ENCODE measurements at regions not wholly inside any gene's neighbourhood (a gene's known extent, or its start where the extent isn't known, plus 50 kb on each side); places are given as distances from the start of the nearest gene placed in this dataset.
"Not testable (repeated sequence)": the region's sequence is repeated elsewhere in the genome, so short reads cannot be mapped to it uniquely, and the experiment has no call there.

GRCh38 chr5:136586196-136586595 is 220.9 kb upstream of the TRPC7 start:
- intact Hi-C loops (cut with DNase I; ENCODE audit: low total_unique reads) = no loop called here
- no peak overlapping the region for H3K27ac ChIP-seq
- TF ChIP-seq EP300 (IDR thresholded peaks at IDR 0.05) (no peak), POLR2A (IDR thresholded peaks at IDR 0.05) (no peak), POLR2AphosphoS5 (IDR thresholded peaks at IDR 0.05) (no peak)
- TF ChIP-seq, protein P1, sequence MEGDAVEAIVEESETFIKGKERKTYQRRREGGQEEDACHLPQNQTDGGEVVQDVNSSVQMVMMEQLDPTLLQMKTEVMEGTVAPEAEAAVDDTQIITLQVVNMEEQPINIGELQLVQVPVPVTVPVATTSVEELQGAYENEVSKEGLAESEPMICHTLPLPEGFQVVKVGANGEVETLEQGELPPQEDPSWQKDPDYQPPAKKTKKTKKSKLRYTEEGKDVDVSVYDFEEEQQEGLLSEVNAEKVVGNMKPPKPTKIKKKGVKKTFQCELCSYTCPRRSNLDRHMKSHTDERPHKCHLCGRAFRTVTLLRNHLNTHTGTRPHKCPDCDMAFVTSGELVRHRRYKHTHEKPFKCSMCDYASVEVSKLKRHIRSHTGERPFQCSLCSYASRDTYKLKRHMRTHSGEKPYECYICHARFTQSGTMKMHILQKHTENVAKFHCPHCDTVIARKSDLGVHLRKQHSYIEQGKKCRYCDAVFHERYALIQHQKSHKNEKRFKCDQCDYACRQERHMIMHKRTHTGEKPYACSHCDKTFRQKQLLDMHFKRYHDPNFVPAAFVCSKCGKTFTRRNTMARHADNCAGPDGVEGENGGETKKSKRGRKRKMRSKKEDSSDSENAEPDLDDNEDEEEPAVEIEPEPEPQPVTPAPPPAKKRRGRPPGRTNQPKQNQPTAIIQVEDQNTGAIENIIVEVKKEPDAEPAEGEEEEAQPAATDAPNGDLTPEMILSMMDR (IDR thresholded peaks at IDR 0.05) = no peak
- H3K4me1 ChIP-seq = no peaks in the 10 kb centered on the region
- DNase-seq = no peak
- H3K9me3 ChIP-seq = no peaks in the 10 kb centered on the region
- no peak overlapping the region for H3K4me3 ChIP-seq
- H3K27me3 ChIP-seq = no peaks in the 10 kb centered on the region
- WGBS, 5 donors = 68 to 78% (median 73%) methylated on average over 2 of the region's 2 CpGs
- no peaks in the 10 kb centered on the region for H3K36me3 ChIP-seq

GRCh38 chr5:136584474-136584873 is 219.1 kb upstream of the TRPC7 start:
- Histone ChIP-seq H3K36me3 (no peaks in the 10 kb centered on the region), H3K9me3 (no peaks in the 10 kb centered on the region), H3K4me3 (no peak overlapping the region), H3K4me1 (no peaks in the 10 kb centered on the region), H3K27ac (no peak overlapping the region), H3K27me3 (no peaks in the 10 kb centered on the region)
- TF ChIP-seq EP300 (IDR thresholded peaks at IDR 0.05) (no peak), POLR2AphosphoS5 (IDR thresholded peaks at IDR 0.05) (no peak), POLR2A (IDR thresholded peaks at IDR 0.05) (no peak)
- TF ChIP-seq, protein P1 (IDR thresholded peaks at IDR 0.05) = no peak
- intact Hi-C loops (cut with DNase I; ENCODE audit: low total_unique reads) = no loop called here
- 65 to 80% (median 77%) methylated on average over 4 of the region's 4 CpGs for WGBS, 5 donors
- no peak for DNase-seq

DNA sequence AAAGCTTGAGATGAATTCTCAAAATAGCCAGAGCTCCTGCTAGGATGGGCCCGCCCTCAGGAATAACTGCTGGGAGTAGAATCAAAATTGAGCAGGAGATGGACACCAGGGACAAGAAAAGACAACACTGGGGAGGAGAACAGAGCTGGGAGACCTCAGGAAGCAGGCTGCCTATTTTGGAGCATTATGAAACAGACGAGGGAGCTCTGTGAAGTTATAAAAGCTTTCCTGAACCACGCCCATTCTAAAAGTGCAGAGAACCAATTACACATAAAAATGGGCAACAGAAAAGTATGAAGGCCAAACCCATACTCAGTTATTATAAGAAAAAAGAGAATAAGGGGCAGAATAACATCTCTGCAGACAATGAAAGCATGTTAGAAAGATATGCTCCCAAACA is 213.9 kb upstream of the TRPC7 start:
- 55 to 67% (median 58%) methylated on average over 3 of the region's 3 CpGs for WGBS, 5 donors
- no peaks in the 10 kb centered on the region for H3K36me3 ChIP-seq
- no peak for DNase-seq
- intact Hi-C loops (cut with DNase I; ENCODE audit: low total_unique reads) = no loop called here
- no peaks in the 10 kb centered on the region for H3K27me3 ChIP-seq
- H3K4me3 ChIP-seq = no peak overlapping the region
- no peak for TF ChIP-seq EP300 (IDR thresholded peaks at IDR 0.05)
- TF ChIP-seq POLR2A (IDR thresholded peaks at IDR 0.05) = no peak
- TF ChIP-seq, protein P1 (IDR thresholded peaks at IDR 0.05) = no peak
- TF ChIP-seq POLR2AphosphoS5 (IDR thresholded peaks at IDR 0.05) = no peak
- H3K4me1 ChIP-seq = no peaks in the 10 kb centered on the region
- no peaks in the 10 kb centered on the region for H3K9me3 ChIP-seq
- no peak overlapping the region for H3K27ac ChIP-seq

GRCh38 chr5:136569875-136570274 is 204.5 kb upstream of the TRPC7 start:
- intact Hi-C loops (cut with DNase I; ENCODE audit: low total_unique reads) = not testable (repeated sequence)

GRCh38 chr5:136565457-136565856 is 200.1 kb upstream of the TRPC7 start:
- intact Hi-C loops (cut with DNase I; ENCODE audit: low total_unique reads); H3K36me3 ChIP-seq: not testable (repeated sequence)

More at GRCh38 chr5:136569875-136570274, 204.5 kb upstream of the TRPC7 start:
- H3K27ac ChIP-seq, H3K4me1 ChIP-seq, H3K36me3 ChIP-seq, H3K27me3 ChIP-seq, H3K4me3 ChIP-seq, H3K9me3 ChIP-seq, DNase-seq: not testable (repeated sequence)

DNA sequence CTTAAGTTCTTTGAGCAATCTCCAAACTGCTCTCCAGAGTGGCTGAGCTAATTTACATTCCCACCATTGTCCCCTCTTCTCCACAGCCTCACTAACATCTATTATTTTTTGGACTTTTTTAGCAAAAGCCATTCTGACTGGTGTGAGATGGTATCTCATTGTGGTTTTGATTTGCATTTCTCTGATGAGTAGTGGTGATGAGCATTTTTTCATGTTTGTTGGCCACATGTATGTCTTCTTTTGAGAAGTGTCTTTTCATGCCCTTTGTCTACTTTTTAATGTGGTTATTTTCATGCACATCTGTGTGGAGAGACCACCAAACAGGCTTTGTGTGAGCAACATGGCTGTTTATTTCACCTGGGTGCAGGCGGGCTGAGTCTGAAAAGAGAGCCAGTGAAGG is 199.7 kb upstream of the TRPC7 start:
- H3K27ac ChIP-seq; H3K36me3 ChIP-seq; H3K27me3 ChIP-seq; intact Hi-C loops (cut with DNase I; ENCODE audit: low total_unique reads); H3K4me3 ChIP-seq; H3K9me3 ChIP-seq; DNase-seq; H3K4me1 ChIP-seq: not testable (repeated sequence)
- 52 to 71% (median 65%) methylated on average over 1 of the region's 1 CpG for WGBS, 5 donors

More at GRCh38 chr5:136565457-136565856, 200.1 kb upstream of the TRPC7 start:
- not testable (repeated sequence) for H3K9me3 ChIP-seq, H3K4me1 ChIP-seq, DNase-seq, H3K4me3 ChIP-seq, H3K27ac ChIP-seq, H3K27me3 ChIP-seq
- WGBS, 5 donors = 38 to 63% (median 39%) methylated on average over 2 to 3 of the region's 3 CpGs

- H3K4me3 ChIP-seq; intact Hi-C loops (cut with DNase I; ENCODE audit: low total_unique reads); H3K27ac ChIP-seq; H3K9me3 ChIP-seq; DNase-seq; H3K36me3 ChIP-seq; H3K27me3 ChIP-seq; H3K4me1 ChIP-seq: not testable (repeated sequence)
- WGBS, 5 donors = 88 to 96% (median 93%) methylated on average over 5 of the region's 5 CpGs
Measured at GRCh38 chr5:136564431-136564830, 199.1 kb upstream of the TRPC7 start.
